HepG2 (cell line): ENCODE measurements at regions not wholly inside any gene's neighbourhood (a gene's known extent, or its start where the extent isn't known, plus 50 kb on each side); places are given as distances from the start of the nearest gene placed in this dataset.

Source experiments
- ATAC-seq: fragments of 200-7000 bp; cut with Tn5 transposase; 3 replicates; pipeline ENCODE4 v1.9.1; 2020; ENCODE audit warnings: mild to moderate bottlenecking, moderate library complexity
- BruUV-seq: library from RNA; stranded (reverse); fragments of 400-500 nt; replicated peaks from 2 replicates; lab custom pipeline; 2021; lab: Mats Ljungman, UMichigan
- CTCF ChIA-PET: fragments of 300-600 bp; formaldehyde crosslinking; extraction: SDS; loops from one replicate; lab custom pipeline; 2021; ENCODE audit warnings: low total read pairs, inconsistent platforms, low intra/inter-chr PET ratio; lab: Yijun Ruan, JAX
- POLR2A ChIA-PET: fragments of 350-600 bp; sonication (Branson Sonifier 250); formaldehyde crosslinking; loops from one replicate; lab custom pipeline; 2020; ENCODE audit warnings: antibody characterized with exemption, inconsistent platforms; lab: Yijun Ruan, JAX
- DNase-seq: peaks from one replicate; pipeline ENCODE4 v3.0.0-alpha.2; 2015; ENCODE audit warnings: low spot score
- FAIRE-seq: peaks from 3 replicates; lab custom pipeline; 2011; peaks lifted over from hg19 to GRCh38; lab: Jason Lieb, UNC
- H2AFZ ChIP-seq: one replicate; pipeline ENCODE4 v1.6.1; 2011; ENCODE audit warnings: low read length, inconsistent platforms
- H3K27ac ChIP-seq: fragments of 300-600 bp; 3 replicates; pipeline ENCODE4 v1.8.0; 2011; ENCODE audit warnings: mixed run types, mild to moderate bottlenecking, mixed read lengths, low read length, inconsistent platforms; ENCODE audit not compliant: insufficient read depth; ENCODE audit errors: extremely low read length
- H3K27me3 ChIP-seq, 2 experiments: fragments of 200-600 bp in 1 of 2; 2 replicates in 1 of 2; 3 replicates in 1 of 2; pipeline versions ENCODE4 v1.6.0 to v1.8.0; 2011; ENCODE audit warnings: low read length in 2 of 2, mild to moderate bottlenecking in 2 of 2, moderate library complexity in 2 of 2, inconsistent platforms in 1 of 2; ENCODE audit not compliant: insufficient read depth in 2 of 2, control insufficient read depth in 1 of 2
- H3K36me3 ChIP-seq, 2 experiments: fragments of 200-600 bp in 1 of 2; replicated peaks in 1 of 2; 2 replicates in 1 of 2; 3 replicates in 1 of 2; pipeline versions ENCODE4 v1.5.1 to v1.8.0; 2011; ENCODE audit warnings: low read length in 2 of 2, inconsistent platforms in 1 of 2; ENCODE audit not compliant: insufficient read depth in 2 of 2, control insufficient read depth in 1 of 2
- H3K4me1 ChIP-seq: 2 replicates; pipeline ENCODE4 v1.5.1; 2012; ENCODE audit warnings: low read length, inconsistent platforms; ENCODE audit not compliant: insufficient read depth
- H3K4me2 ChIP-seq: 2 replicates; pipeline ENCODE4 v1.6.0; 2011; ENCODE audit warnings: low read depth, low read length, inconsistent platforms
- H3K4me3 ChIP-seq, 3 experiments: fragments of 200-600 bp in 1 of 3; sonication (generic), shearing (Covaris generic) in 1 of 3; replicated peaks in 1 of 3; 2 replicates each; pipeline ENCODE4 v1.5.1; 2011 to 2016; ENCODE audit warnings: low read length in 3 of 3, inconsistent platforms in 2 of 3, low read depth in 2 of 3, mild to moderate bottlenecking in 2 of 3, control low read depth in 1 of 3, mixed read lengths in 1 of 3; ENCODE audit not compliant: insufficient read depth in 1 of 3
- H3K79me2 ChIP-seq: one replicate; pipeline ENCODE4 v1.6.1; 2011; ENCODE audit warnings: low read length, inconsistent platforms; ENCODE audit not compliant: insufficient read depth
- H3K9ac ChIP-seq: 2 replicates; pipeline ENCODE4 v1.6.0; 2011; ENCODE audit warnings: mild to moderate bottlenecking, low read depth, low read length, inconsistent platforms; ENCODE audit not compliant: insufficient read depth
- H3K9me3 ChIP-seq: 2 replicates; pipeline ENCODE4 v1.5.1; 2012; ENCODE audit warnings: mild to moderate bottlenecking, low read length
- H4K20me1 ChIP-seq: 2 replicates; pipeline ENCODE4 v1.6.0; 2011; ENCODE audit warnings: inconsistent platforms, mild to moderate bottlenecking, low read length, moderate library complexity; ENCODE audit not compliant: insufficient read depth
- ASH2L ChIP-seq: fragments of 300-600, 200-600 bp; sonication (generic); IDR thresholded peaks from 2 replicates; pipeline ENCODE4 v1.7.0; 2017; ENCODE audit warnings: low read depth, mild to moderate bottlenecking, moderate library complexity, mixed read lengths, low read length; ENCODE audit not compliant: insufficient read length
- FOSL1 ChIP-seq: sonication (generic); formaldehyde crosslinking; IDR thresholded peaks from 2 replicates; pipeline ENCODE4 v1.9.0; 2021; ENCODE audit warnings: missing genetic modification reagents, borderline replicate concordance
- FOSL2 ChIP-seq: sonication (generic); formaldehyde crosslinking; IDR thresholded peaks from 2 replicates; pipeline ENCODE4 v1.4.0; 2020; ENCODE audit warnings: missing genetic modification reagents
- GATAD2A ChIP-seq: IDR thresholded peaks from 2 replicates; pipeline ENCODE4 v1.6.1; 2016
- HDAC1 ChIP-seq: sonication (generic); formaldehyde crosslinking; IDR thresholded peaks from 2 replicates; pipeline ENCODE4 v1.5.1; 2020; ENCODE audit warnings: mild to moderate bottlenecking, missing genetic modification reagents
- HIVEP1 ChIP-seq: sonication (generic); formaldehyde crosslinking; IDR thresholded peaks from 2 replicates; pipeline ENCODE4 v1.4.0; 2020; ENCODE audit warnings: mild to moderate bottlenecking, missing genetic modification reagents
- JUND ChIP-seq: sonication (generic); formaldehyde crosslinking; IDR thresholded peaks from 2 replicates; pipeline ENCODE4 v1.8.0; 2022; ENCODE audit warnings: mild to moderate bottlenecking, missing genetic modification reagents
- MIER2 ChIP-seq: IDR thresholded peaks from 2 replicates; pipeline ENCODE4 v1.6.1; 2016; ENCODE audit warnings: missing biosample characterization, missing genetic modification reagents
- NFATC3 ChIP-seq: sonication (generic); formaldehyde crosslinking; IDR thresholded peaks from 2 replicates; pipeline ENCODE4 v1.5.1; 2020; ENCODE audit warnings: mild to moderate bottlenecking, missing genetic modification reagents
- RORA ChIP-seq: sonication (generic); formaldehyde crosslinking; IDR thresholded peaks from 2 replicates; pipeline ENCODE4 v1.5.0; 2020; ENCODE audit warnings: mild to moderate bottlenecking, missing genetic modification reagents, moderate library complexity
- SRSF4 ChIP-seq: fragments of 200-400 bp; formaldehyde crosslinking; IDR thresholded peaks from one replicate; pipeline ENCODE4 v1.6.1; 2018; ENCODE audit warnings: mild to moderate bottlenecking, low read depth, low read length, moderate library complexity; ENCODE audit not compliant: poor library complexity, severe bottlenecking
- U2AF1 ChIP-seq: fragments of 200-400 bp; formaldehyde crosslinking; optimal IDR thresholded peaks from 2 replicates; pipeline ENCODE3; 2017; ENCODE audit warnings: mild to moderate bottlenecking, low read depth, low read length
- ZBTB42 ChIP-seq: sonication (generic); formaldehyde crosslinking; IDR thresholded peaks from 2 replicates; pipeline ENCODE4 v1.5.0; 2020; ENCODE audit warnings: mild to moderate bottlenecking, missing genetic modification reagents
- ZFP41 ChIP-seq: sonication (generic); formaldehyde crosslinking; IDR thresholded peaks from 2 replicates; pipeline ENCODE4 v1.4.0; 2020; ENCODE audit warnings: mild to moderate bottlenecking, missing genetic modification reagents, borderline replicate concordance
- ZNF354B ChIP-seq: sonication (generic); formaldehyde crosslinking; IDR thresholded peaks from 2 replicates; pipeline ENCODE4 v1.8.0; 2022; ENCODE audit warnings: mild to moderate bottlenecking, missing genetic modification reagents
- ZNF468 ChIP-seq: sonication (generic); formaldehyde crosslinking; IDR thresholded peaks from 2 replicates; pipeline ENCODE4 v1.8.0; 2022; ENCODE audit warnings: mild to moderate bottlenecking, moderate library complexity, missing genetic modification reagents
- ZNF644 ChIP-seq: IDR thresholded peaks from 2 replicates; pipeline ENCODE4 v1.6.1; 2016; ENCODE audit warnings: low read depth
- WGBS: methylation state at CpG from one replicate; pipeline ENCODE4 v1.1.6; 2017; ENCODE audit warnings: low lambda C conversion rate; 5-methylcytosine and 5-hydroxymethylcytosine counted together
- in situ Hi-C: cut with HindIII; loops from 2 replicates; pipeline ENCODE4 v1.10.0; 2017; ENCODE audit warnings: low pct_unique_long_range_greater_than_20kb; ENCODE audit not compliant: extremely low pct_ligation_motif_present
- intact Hi-C: fragments of 100-400 bp; cut with micrococcal nuclease; formaldehyde crosslinking; loops from one replicate; pipeline ENCODE4 v1.10.0; 2022; ENCODE audit not compliant: unreplicated experiment
- TF ChIP-seq, protein P1 (sequence below): sonication (generic); formaldehyde crosslinking; IDR thresholded peaks from 2 replicates; pipeline ENCODE4 v1.4.0; 2020; ENCODE audit warnings: mild to moderate bottlenecking, low read depth, missing genetic modification reagents
- TF ChIP-seq, protein P2 (sequence below): IDR thresholded peaks from 2 replicates; pipeline ENCODE4 v1.6.1; 2016; ENCODE audit warnings: low read depth
- TF ChIP-seq, protein P3 (sequence below), 2 experiments: sonication (generic) in 1 of 2; formaldehyde crosslinking in 1 of 2; IDR thresholded peaks; 2 replicates each; pipeline versions ENCODE4 v1.5.1 to v1.6.1; 2011 to 2020; ENCODE audit warnings: borderline replicate concordance in 1 of 2, low read depth in 1 of 2, low read length in 1 of 2, mild to moderate bottlenecking in 1 of 2, missing genetic modification reagents in 1 of 2, moderate library complexity in 1 of 2
- TF ChIP-seq, protein P4 (sequence below): sonication (generic); formaldehyde crosslinking; IDR thresholded peaks from 2 replicates; pipeline ENCODE4 v1.4.0; 2020; ENCODE audit warnings: missing genetic modification reagents

DNA sequence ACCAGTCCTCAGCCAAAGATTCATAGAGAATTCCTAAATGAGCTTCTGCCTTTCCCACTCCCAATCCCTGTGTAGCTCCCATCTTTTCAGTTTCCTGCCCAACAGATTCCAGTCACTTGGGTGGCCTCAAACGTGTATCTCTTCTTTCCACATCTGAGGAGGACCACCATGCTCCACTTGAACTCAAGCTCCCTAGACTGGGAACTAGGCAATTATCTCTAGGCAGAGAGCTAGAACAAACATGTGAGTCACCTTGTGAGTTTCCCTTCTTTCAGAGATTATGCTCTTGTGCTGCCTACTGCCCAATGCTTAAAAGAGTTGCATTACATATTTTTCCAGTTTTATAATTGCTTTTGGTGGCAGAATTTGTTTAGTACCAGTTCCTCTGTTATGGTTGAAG is 178.0 kb downstream of the MDFIC start:
- H3K4me1 ChIP-seq = peaks cover 16% of the 10 kb centered on the region; the same call in 1 of the 2 replicates
- in situ Hi-C loops (no loop called here), intact Hi-C loops (no loop called here)
- H3K4me2 ChIP-seq = 0 out of 2 replicates have a peak overlapping the region, but pooled peaks have one; percentile 23
- no peak overlapping the region for H3K9ac ChIP-seq
- no TSS peak for BruUV-seq
- peak; percentile 52 for DNase-seq
- CTCF ChIA-PET = no interaction called here
- H3K27ac ChIP-seq = no peak overlapping the region
- no peaks in the 10 kb centered on the region for H4K20me1 ChIP-seq
- no peaks in the 10 kb centered on the region for H3K36me3 ChIP-seq
- H2AFZ ChIP-seq = no peak overlapping the region
- peaks cover 4% of the 10 kb centered on the region; the same call in 1 of the 2 replicates for H3K9me3 ChIP-seq
- FAIRE-seq = no peak
- 0% methylated on average over 1 of the region's 1 CpG for WGBS
- POLR2A ChIA-PET = no interaction called here
- H3K4me3 ChIP-seq = no peak overlapping the region
- H3K79me2 ChIP-seq = no peaks in the 10 kb centered on the region
- peak; percentile 86 for ATAC-seq
- H3K27me3 ChIP-seq = no peaks in the 10 kb centered on the region; a peak in 1 of 5 replicates
- TF ChIP-seq JUND (CRISPR knock-in tag) = no peak
- no peak for TF ChIP-seq MIER2
- peak; percentile 82 for TF ChIP-seq FOSL2 (CRISPR knock-in tag)
- TF ChIP-seq SRSF4 = no peak
- TF ChIP-seq ZBTB42 (CRISPR knock-in tag) = no peak
- no peak for TF ChIP-seq RORA
- TF ChIP-seq NFATC3 = no peak
- no peak for TF ChIP-seq U2AF1
- TF ChIP-seq, protein P1, sequence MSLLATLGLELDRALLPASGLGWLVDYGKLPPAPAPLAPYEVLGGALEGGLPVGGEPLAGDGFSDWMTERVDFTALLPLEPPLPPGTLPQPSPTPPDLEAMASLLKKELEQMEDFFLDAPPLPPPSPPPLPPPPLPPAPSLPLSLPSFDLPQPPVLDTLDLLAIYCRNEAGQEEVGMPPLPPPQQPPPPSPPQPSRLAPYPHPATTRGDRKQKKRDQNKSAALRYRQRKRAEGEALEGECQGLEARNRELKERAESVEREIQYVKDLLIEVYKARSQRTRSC (CRISPR knock-in tag) = no peak
- no peak for TF ChIP-seq GATAD2A (CRISPR knock-in tag)
- TF ChIP-seq, protein P2, sequence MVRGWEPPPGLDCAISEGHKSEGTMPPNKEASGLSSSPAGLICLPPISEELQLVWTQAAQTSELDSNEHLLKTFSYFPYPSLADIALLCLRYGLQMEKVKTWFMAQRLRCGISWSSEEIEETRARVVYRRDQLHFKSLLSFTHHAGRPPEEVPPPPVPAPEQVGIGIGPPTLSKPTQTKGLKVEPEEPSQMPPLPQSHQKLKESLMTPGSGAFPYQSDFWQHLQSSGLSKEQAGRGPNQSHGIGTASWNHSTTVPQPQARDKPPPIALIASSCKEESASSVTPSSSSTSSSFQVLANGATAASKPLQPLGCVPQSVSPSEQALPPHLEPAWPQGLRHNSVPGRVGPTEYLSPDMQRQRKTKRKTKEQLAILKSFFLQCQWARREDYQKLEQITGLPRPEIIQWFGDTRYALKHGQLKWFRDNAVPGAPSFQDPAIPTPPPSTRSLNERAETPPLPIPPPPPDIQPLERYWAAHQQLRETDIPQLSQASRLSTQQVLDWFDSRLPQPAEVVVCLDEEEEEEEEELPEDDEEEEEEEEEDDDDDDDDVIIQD = peak; percentile 21; the same call in 1 of the 2 replicates
- TF ChIP-seq ZNF644 (CRISPR knock-in tag) = peak; percentile 87
- no peak for TF ChIP-seq ZNF354B (CRISPR knock-in tag)
- peak; percentile 75; the same call in 1 of the 2 replicates for TF ChIP-seq FOSL1
- no peak for TF ChIP-seq ASH2L
- TF ChIP-seq, protein P3, sequence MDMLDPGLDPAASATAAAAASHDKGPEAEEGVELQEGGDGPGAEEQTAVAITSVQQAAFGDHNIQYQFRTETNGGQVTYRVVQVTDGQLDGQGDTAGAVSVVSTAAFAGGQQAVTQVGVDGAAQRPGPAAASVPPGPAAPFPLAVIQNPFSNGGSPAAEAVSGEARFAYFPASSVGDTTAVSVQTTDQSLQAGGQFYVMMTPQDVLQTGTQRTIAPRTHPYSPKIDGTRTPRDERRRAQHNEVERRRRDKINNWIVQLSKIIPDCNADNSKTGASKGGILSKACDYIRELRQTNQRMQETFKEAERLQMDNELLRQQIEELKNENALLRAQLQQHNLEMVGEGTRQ (IDR thresholded peaks at IDR 0.05; ENCODE audit: low read depth, low read length) = no peak
- TF ChIP-seq, protein P3 (CRISPR knock-in tag; IDR thresholded peaks at IDR 0.05; ENCODE audit: borderline replicate concordance) = no peak
- TF ChIP-seq, protein P4, sequence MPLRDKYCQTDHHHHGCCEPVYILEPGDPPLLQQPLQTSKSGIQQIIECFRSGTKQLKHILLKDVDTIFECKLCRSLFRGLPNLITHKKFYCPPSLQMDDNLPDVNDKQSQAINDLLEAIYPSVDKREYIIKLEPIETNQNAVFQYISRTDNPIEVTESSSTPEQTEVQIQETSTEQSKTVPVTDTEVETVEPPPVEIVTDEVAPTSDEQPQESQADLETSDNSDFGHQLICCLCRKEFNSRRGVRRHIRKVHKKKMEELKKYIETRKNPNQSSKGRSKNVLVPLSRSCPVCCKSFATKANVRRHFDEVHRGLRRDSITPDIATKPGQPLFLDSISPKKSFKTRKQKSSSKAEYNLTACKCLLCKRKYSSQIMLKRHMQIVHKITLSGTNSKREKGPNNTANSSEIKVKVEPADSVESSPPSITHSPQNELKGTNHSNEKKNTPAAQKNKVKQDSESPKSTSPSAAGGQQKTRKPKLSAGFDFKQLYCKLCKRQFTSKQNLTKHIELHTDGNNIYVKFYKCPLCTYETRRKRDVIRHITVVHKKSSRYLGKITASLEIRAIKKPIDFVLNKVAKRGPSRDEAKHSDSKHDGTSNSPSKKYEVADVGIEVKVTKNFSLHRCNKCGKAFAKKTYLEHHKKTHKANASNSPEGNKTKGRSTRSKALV (CRISPR knock-in tag) = no peak
- no peak for TF ChIP-seq ZNF468 (CRISPR knock-in tag)
- no peak for TF ChIP-seq HDAC1 (CRISPR knock-in tag)
- no peak for TF ChIP-seq HIVEP1 (CRISPR knock-in tag)
- no peak for TF ChIP-seq ZFP41 (CRISPR knock-in tag)
